HS-5 (cell line): ENCODE measurements at regions not wholly inside any gene's neighbourhood (a gene's known extent, or its start where the extent isn't known, plus 50 kb on each side); places are given as distances from the start of the nearest gene placed in this dataset.
"Not testable (repeated sequence)": the region's sequence is repeated elsewhere in the genome, so short reads cannot be mapped to it uniquely, and the experiment has no call there.

Source experiments
- DNase-seq: peaks from one replicate; pipeline ENCODE4 v3.0.0-alpha.2; 2012; ENCODE audit warnings: low read depth

DNA sequence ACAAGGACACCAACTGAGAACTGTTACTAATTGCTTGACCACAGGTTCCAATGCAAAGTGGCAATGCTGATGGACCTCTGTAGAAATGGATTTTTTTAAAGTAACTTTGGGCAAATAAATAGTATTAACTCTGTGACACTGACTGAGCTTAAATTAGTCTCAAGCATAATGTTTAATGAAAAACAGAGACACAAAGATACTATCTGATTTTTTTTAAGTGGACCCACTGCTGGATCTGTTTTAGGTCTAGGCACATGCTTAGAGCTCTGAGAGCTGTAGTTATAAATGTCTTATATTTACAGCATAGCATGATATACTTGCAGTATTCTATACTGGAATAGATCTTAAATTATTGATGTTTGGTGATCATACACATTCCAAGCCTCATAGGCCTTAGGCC, 481.6 kb upstream of the LRRC7 start:
- no peak for DNase-seq

DNA sequence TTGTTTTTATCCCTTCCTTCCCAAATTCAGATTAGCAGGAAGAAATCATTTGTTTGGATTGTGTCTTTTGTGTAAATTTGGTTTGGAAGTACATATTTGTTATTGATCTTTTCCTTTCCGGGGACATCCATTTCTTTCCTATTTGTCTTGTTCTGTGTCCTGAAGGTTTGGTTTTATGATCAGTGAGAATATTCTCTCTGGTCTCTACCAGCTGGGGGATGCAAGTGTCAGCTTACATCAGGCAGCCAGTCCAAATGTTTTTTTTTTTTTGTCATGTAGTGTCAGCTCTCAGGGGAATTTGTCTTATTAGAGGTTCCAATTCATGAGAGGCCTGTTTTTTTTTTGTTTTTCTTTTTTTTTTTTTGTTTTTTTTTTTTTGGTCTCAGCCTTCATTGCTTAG, 479.2 kb upstream of the LRRC7 start:
- no peak for DNase-seq

DNA sequence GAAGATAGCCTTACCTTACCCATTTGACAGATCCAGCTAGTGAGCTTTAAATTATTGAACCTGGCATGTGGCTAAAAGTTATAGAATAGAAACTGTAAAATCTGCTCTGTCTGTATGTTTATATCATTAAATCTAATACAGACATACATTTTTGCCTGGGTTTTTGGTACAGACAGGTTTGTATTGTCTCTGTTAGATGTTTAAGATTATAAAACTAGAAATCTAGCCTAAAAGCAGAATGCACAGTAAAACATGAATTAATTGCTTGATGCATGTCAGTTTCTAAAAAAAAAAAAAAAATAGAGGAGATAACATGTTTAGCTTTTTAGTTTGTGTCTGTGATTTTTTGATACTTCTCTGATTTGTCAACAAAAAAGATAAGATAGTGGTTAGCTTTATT, 477.6 kb upstream of the LRRC7 start:
- DNase-seq = no peak

DNA sequence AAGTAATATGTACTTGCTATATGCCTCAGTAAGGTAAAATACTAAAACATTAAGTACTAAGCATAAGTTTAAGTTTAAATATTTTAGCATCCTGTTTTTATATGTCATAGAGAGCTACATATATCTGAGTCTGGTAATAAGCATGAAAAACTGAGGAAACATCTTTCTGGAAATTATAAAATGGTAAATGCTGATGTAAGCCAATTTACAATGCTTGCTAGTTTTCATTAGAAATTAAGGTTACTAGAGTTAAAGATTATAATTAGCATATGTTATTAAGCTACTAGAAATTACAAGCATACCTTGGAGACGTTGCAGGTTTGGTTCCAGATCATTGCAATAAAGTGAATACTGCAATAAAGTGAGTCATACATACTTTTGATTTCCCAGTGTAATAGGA, 477.0 kb upstream of the LRRC7 start:
- DNase-seq = no peak

DNA sequence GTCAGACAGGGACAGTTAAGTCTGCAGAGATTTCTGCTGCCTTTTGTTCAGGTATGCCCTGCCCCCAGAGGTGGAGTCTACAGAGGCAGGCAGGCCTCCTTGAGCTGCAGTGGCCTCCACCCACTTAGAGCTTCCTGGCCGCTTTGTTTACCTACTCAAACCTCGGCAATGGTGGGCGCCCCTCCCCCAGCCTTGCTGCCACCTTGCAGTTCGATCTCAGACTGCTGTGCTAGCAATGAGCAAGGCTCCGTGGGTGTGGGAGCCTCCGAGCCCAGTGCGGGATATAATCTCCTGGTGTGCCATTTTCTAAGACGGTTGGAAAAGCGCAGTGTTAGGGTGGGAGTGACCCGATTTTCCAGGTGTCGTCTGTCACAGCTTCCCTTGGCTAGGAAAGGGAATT, 465.7 kb upstream of the LRRC7 start:
- not testable (repeated sequence) for DNase-seq

DNA sequence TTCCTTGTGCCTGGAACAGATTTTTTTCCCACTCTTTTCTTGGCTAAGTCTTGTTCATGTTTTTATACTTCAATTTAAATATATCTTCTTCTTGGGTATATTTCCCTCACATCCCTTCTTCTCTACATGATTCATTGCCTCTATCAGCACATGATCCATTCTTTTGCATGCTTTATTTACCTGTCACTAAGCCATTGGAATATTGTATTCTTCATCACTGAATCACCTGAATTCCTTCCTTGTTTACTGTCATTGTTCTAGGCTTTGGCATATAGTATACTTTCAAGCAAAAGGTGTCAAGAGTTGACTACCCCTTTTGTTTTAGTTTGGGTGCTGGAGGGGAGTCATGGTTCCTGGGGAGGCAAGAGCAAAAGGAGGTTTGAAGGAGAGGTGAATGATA, 464.5 kb upstream of the LRRC7 start:
- DNase-seq = no peak

DNA sequence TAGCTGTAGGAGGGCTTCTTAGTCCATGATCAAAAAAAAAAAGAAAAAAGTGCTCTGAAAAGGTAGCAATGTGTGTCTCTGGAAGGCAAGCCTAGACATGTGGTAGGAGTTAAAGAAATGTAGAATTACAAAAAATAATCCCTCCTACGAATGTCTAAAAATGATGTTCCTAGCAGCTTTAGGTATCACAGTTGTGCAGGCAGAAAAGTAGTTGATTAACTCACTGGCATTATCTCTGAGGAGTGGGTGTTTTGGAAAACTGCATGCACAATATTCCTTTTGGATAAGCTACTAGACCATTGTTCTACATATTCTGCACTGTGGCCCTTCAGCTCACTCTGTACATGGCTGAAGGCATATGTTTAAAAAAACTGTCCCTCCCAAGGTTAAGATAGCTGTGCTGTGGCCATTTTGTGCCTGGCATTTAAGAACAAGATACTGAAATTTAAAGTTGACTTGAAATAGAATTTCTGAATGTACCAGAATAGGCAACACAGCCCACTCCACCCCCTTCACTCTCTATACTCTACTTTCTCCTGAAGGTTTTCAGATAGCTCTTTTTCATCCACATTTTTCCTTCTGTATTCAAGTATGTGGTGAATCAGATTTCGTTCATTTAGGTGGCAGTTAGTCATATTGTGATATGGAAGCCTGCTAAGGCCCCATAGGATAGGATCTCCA, 463.9 kb upstream of the LRRC7 start:
- no peak for DNase-seq

DNA sequence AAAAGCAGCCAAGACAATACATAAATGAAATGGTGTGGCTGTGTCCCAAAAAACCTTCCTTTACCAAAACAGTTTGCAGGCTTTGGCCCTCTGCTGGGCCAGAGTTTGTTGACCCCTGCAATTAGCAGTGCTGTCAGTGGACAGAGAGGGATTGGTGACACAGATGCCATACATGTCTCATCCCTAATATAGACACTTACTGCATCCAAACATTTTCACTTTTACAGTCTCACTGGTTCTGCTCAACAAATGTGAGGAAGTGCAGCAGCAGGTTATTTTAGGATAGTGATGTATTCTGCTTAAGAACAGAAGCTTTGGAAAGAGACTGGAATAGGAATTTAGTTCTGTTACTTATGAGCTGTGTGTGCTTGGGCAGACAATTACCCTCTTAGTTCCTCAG, 462.8 kb upstream of the LRRC7 start:
- DNase-seq = no peak

DNA sequence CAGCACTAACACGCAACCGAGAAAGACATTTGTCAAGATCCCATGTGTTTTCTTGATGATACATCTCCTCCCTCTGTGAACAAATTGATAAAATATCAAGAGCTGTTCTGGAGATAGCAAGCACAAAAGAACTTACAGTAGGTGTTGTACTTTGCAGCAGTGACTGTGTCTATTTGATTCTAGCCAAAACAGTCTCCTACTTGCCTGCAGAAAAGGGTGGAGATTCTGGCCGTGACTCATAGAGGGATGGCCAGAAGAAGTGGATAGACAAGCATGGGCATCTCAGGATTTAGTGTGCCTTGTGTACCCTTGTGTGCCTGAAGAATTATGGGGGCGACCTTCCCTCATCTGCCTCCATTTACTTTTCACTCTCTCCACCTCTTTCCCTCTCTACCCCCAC, 458.4 kb upstream of the LRRC7 start:
- DNase-seq = no peak

DNA sequence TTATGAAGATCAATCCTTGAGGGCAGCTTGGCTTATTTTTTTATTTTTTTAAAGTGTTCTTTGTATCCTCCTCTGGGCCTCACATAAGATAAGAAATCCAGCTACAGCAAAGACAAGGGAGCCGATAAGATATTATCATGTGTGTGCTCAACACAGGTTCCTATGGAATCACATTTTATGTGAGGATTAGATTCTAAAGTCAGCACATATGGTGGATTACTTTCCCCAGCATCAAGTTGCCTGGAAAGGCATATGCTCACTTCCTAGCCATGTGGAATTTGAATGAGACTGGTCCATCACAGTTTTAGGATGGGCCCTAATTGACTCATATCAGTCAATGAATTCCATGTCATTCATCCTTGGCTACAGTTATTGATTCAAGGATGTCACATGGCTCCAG, 456.9 kb upstream of the LRRC7 start:
- DNase-seq = no peak

DNA sequence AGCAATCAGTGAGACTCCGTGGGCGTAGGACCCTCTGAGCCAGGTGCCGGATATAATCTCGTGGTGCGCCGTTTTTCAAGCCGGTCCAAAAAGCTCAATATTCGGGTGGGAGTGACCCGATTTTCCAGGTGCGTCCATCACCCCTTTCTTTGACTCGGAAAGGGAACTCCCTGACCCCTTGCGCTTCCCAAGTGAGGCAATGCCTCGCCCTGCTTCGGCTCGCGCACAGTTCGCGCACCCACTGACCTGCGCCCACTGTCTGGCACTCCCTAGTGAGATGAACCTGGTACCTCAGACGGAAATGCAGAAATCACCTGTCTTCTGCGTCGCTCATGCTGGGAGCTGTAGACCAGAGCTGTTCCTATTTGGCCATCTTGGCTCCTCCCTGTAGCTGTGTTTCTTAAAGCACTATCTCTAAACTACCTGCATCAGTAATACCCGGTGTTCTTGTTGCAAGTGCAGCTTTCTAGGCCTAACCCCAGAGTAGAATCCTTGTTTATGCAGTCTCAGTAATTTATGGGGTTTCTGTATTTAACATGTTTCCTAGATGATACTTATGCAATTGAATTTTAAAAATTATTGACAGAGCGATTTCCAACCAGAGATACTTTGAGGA, 447.5 kb upstream of the LRRC7 start:
- DNase-seq = not testable (repeated sequence)

DNA sequence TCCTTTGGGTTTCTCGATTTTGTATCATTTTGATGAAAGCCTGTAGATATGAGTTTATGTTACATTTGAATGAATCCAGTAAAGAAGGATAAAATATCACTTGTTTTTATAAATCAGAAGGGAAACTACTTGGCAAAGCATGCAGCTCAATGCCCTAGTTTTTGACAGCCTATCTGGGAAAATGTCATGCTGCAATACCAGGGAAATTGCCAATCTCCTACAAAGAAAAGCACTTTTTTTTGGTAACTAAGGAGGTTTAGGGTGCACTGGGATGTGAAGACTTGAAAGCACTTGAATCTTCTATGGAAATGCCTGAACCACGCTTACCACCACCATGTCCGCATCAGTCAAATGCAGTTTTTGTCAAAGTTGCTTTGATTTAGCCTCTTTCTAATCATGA, 446.9 kb upstream of the LRRC7 start:
- DNase-seq = no peak

DNA sequence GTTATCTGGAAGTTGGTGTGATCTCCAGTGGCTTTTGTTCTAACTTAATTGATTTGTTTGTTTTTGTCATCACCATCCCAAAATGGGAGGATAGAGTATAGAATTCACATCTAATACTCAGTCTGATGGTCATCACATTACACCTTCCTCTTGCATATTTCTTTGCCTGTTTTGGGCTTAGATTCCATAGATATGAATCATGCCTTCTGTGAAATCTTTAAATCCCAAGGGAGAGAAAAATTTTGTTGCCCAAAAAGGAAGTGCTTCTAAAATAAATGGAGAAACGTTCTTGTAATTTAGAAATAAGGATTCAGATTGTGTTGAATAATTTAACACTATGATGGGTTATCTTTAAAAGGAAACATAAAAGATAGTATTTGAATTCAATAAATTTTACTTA, 446.0 kb upstream of the LRRC7 start:
- peak; percentile 61 for DNase-seq

DNA sequence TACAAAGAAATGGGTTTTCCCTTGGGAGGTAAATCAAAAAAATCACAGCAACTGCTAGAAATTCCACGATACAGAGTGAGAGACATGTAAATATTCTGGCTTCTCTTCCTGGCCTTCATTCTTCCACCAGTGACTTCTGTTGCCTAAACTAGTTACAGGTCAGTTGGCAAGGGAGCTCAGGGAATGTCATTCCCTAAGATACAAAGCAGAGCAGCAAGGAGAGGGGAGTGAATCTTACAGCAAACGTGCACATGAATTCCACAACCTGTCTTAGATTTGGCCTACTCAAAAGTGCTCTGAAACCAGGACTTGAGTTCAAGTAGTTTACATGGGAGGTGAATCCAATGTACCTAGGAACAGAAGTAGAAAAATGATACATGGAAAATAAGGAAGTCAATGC, 445.3 kb upstream of the LRRC7 start:
- DNase-seq = no peak

DNA sequence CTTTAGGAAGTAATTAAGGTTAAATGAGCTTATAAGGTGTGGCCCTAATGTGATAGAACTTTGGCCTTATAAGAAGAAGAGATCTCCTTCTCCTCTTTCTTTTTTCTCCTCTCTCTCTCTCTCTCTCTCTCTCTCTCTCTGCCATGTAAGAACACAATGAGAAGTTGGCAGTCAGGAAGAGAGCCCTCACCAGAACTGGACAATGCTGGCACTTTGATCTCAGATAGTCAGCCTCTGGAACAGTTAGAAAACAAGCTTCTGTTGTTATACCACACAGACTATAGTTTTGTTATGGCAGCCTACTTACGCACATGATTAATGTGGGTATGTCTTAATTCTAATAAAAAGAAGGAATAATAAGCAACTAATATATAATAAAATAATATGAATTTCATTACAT, 444.2 kb upstream of the LRRC7 start:
- no peak for DNase-seq

DNA sequence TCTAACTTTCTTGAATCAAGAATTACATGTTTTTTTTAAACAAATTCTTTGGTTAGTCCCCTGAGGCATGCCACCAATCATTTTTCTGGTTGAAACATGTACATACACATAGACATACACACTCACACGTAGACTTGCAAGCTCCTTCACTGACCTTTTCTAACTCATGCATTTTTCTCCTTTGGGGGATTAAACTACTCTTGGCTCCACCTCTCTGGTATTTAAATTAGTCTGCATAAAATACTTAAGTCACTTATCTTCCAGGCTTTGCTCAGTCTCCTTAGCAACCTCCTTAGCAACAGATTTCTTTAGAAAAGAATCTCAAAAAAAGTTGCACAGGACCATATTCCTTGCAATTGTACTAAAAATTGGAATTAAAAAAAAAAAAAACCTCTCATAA, 440.9 kb upstream of the LRRC7 start:
- DNase-seq = no peak

DNA sequence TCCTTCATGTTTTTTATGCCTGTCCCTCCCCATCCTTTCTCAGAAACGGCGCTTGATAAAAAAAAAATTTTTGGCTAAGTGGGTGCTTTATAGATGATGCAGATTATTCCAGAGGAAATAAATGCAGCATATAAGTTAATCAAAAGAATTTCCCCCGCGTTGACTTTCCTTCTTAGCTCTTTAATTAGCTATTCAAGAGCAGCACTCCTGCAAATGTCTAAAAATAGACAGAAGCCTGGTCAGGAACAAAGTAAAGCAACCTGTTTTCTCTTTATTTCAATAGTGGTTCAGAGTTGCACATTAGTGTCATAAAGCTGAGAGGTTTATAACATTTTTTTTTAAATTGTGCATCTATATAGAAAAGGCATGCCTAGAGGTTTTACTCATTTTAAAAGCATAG, 439.5 kb upstream of the LRRC7 start:
- DNase-seq = no peak

DNA sequence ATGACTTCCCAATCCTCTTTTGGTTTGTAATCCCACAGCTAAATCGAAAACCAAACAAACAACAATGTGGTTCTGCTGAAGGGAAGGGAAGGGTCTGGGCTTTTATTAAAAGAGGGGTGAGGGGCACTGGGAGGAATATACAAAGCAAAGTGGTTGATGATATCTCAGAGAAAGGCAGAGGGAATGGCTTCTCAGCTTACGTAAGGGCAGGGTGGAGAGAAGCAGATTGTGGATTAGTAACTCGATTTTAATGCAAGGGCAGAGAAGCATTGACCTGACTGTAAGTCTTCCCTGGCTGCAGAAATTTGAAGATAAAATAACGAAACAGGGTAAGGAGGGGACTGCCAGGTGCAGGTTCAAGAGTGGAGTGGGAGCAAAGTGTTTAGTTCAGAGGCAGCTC, 438.2 kb upstream of the LRRC7 start:
- DNase-seq = no peak

DNA sequence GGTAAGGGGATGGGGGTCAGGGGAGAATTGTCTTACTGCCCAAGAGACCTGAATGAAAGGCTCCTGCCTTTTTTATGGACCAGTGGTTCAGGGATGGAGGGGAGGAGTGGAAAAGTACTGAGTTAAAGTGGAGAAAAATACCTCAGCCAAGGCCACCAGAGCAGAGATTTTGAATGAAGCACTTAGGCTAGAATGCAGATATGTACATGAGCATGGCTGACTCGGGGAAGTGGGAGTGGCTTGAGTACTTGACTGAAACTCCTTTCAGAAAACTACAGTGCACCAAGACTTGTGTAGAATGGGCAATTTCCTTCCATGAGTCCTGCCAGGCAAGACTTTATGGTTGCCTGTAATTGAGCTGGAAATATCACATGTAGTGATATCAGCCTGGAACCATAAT, 429.6 kb upstream of the LRRC7 start:
- no peak for DNase-seq

DNA sequence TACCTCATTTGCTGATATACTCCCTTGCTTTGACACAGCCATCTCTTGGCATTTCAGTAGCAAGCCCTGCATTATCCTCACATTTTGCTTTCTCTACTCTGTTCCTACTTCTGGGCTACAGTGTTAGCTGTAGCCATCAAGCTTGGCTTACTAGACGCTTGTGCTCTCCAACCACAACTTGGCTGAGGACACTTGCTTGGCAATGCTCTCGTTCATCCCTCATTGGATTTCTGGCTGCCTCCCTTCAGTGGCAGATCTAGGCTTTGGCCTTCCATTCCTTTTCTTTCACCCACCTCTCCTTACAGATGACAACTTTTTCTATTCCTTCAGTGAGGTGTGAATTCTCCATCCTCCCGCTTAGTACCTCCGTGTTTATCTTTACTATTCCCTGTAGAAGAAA, 428.7 kb upstream of the LRRC7 start:
- DNase-seq = no peak

DNA sequence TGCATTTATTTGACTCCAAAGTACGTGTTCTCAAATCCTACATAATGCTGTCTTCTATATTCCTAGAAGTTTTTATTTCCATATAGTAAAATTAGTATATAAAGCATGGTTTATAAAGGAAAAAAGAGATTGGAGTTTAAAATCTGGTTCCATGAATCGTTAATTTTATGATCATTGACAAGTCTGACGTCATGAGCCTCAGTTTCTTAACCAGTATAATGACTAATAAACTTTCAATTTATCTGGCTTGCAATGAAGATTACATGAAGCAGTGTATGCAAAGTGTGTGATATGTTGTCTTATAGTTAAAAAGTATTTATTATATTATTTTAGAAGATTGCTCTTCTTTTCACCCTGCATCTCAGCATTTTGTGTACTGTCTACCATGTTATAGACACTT, 421.4 kb upstream of the LRRC7 start:
- DNase-seq = no peak

DNA sequence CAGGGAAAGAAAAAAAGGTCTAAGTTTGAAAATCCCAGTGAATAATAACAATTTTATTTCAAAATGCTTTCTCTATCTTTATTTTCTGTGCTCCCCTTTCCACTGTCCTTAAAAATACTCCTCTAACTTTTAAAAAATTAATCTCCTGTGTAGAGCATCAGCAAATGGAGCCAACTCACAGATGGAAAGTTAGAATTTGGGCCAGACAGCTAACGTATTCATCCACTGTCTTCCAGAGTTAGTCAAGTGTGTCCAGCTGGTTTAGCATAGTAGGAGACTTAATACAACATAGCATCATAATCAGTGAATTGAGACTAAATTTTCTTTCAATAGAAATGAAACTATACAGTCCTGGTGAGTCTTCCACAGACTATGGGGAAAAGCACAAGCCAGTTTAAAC, 419.0 kb upstream of the LRRC7 start:
- DNase-seq = no peak

DNA sequence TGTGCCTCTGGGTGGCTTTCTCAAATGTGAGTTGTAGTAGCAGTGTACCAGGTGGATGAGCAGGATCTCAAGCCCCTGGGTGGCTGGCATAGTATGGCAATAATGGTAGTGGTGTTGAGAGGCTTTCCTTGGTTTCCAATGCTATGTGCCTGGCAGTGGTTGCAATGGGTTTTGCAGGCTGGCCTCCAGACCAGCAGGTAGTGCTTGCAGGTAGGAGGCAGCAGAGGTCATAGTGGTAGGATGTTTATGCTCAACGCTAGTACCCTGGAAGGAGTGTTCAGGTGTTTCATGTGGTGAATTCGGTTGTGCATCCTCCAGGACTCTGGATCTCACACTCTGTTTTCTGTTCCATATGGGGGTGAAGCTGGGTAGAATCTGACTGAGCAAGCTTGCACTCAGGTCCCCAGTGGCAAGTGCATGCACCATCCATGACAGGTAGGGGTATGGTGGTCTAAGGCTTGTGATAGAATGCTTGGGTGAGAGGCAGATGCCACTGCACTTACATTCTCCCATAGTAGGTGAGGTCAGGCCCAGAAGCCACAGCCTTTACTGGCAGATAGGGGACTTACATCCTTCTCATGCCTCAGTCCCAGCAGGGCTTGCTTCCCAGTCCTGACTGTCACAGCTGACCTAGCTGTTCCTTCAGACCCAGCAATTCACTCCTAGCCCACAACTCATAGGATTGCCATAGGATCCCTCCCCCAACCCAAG, 410.5 kb upstream of the LRRC7 start:
- DNase-seq = no peak

DNA sequence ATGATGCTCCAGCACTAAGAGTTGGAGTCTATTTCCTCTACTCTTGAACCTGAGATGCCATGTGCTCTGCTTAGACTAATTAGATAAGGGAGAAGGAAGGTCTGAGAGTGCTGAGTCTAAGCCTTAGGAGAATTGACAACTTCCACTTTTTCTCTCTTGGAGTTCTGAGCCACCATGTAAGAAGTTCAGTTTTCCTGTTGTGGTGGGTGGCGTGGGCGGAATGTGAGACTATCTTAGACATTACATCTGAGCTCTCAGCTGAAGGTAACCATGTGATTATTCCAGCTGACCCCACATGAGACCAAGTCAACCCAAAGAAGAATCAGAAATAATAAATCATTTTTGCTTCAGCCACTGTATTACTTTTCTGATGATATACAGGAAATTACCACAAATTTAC, 404.5 kb upstream of the LRRC7 start:
- no peak for DNase-seq
